ENCODE measurements at regions not wholly inside any gene's neighbourhood (a gene's known extent, or its start where the extent isn't known, plus 50 kb on each side); places are given as distances from the start of the nearest gene placed in this dataset.
A peak's percentile ranks its signal among the peaks of the same experiment; 100 is the strongest.
"Not testable (repeated sequence)": the region's sequence is repeated elsewhere in the genome, so short reads cannot be mapped to it uniquely, and the experiment has no call there.

- in situ Hi-C loops (cut with MboI) (no loop called here), intact Hi-C loops (cut with micrococcal nuclease; ENCODE audit: unreplicated experiment) (no loop called here)
- H3K4me3 ChIP-seq = no peak overlapping the region
- H2AFZ ChIP-seq (ENCODE audit: control insufficient read depth, low read depth, low read length) = no peak overlapping the region
- no peak overlapping the region for H3K27ac ChIP-seq (ENCODE audit: control insufficient read depth, insufficient read depth)
- POLR2A ChIA-PET = no interaction called here
- CTCF ChIA-PET = no interaction called here
- SMC1A ChIA-PET (ENCODE audit: uncharacterized antibody, unreplicated experiment) = no interaction called here
- TF ChIP-seq WRNIP1 (IDR thresholded peaks at IDR 0.05; ENCODE audit: borderline replicate concordance, low read depth, low read length) (no peak), MEF2B (IDR thresholded peaks at IDR 0.05; ENCODE audit: partially characterized antibody, poor library complexity, severe bottlenecking) (no peak), HDGF (IDR thresholded peaks at IDR 0.05) (no peak), RBBP5 (conservative IDR thresholded peaks at IDR 0.05) (no peak), TAF1 (IDR thresholded peaks at IDR 0.05; ENCODE audit: borderline replicate concordance, low read depth, low read length) (no peak), CEBPB (IDR thresholded peaks at IDR 0.05; ENCODE audit: borderline replicate concordance in 1 of 2, low read depth in 2 of 2, low read length in 2 of 2) (no peak)
- no peaks in the 10 kb centered on the region for H4K20me1 ChIP-seq (ENCODE audit: control insufficient read depth, insufficient read depth)
- no peak for DNase-seq (ENCODE audit: low read depth, low spot score)
- H3K4me1 ChIP-seq (ENCODE audit: control insufficient read depth, insufficient read depth, low read length) = no peaks in the 10 kb centered on the region
- RAD21 ChIA-PET (ENCODE audit: unreplicated experiment) = no interaction called here
- H3K79me2 ChIP-seq (ENCODE audit: control insufficient read depth, insufficient read depth, low read length) = no peaks in the 10 kb centered on the region
- H3K9ac ChIP-seq (ENCODE audit: control insufficient read depth, insufficient read depth, low read length) = no peak overlapping the region
- no peak for FAIRE-seq
- ATAC-seq = peak; percentile 67
- no peaks in the 10 kb centered on the region for H3K9me3 ChIP-seq (replicated peaks; ENCODE audit: control insufficient read depth, insufficient read depth, low read length)
- no peaks in the 10 kb centered on the region for H3K36me3 ChIP-seq (ENCODE audit: control insufficient read depth in 2 of 2, insufficient read depth in 2 of 2, low read length in 1 of 2)
- H3K27me3 ChIP-seq (replicated peaks in 1 of 2; ENCODE audit: control insufficient read depth in 2 of 2, insufficient read depth in 2 of 2, low read length in 1 of 2) = no peaks in the 10 kb centered on the region
- BruUV-seq (replicated peaks) = no TSS peak
- H3K4me2 ChIP-seq (ENCODE audit: control insufficient read depth, insufficient read depth) = no peak overlapping the region
- WGBS (ENCODE audit: insufficient coverage, insufficient replicate concordance, low lambda C conversion rate, missing lambda C conversion rate) = 41% methylated on average over 8 of the region's 8 CpGs
Measured at GRCh38 chr9:30065888-30066287, 2318.6 kb upstream of the ACO1 start.

- H3K27me3 ChIP-seq (replicated peaks in 1 of 2; ENCODE audit: control insufficient read depth in 2 of 2, insufficient read depth in 2 of 2, low read length in 1 of 2); H3K27ac ChIP-seq (ENCODE audit: control insufficient read depth, insufficient read depth); H3K9ac ChIP-seq (ENCODE audit: control insufficient read depth, insufficient read depth, low read length); BruUV-seq (replicated peaks); POLR2A ChIA-PET; H3K36me3 ChIP-seq (ENCODE audit: control insufficient read depth in 2 of 2, insufficient read depth in 2 of 2, low read length in 1 of 2); DNase-seq (ENCODE audit: low read depth, low spot score); H4K20me1 ChIP-seq (ENCODE audit: control insufficient read depth, insufficient read depth); FAIRE-seq; SMC1A ChIA-PET (ENCODE audit: uncharacterized antibody, unreplicated experiment); in situ Hi-C loops (cut with MboI); ATAC-seq; H3K4me3 ChIP-seq; H3K4me1 ChIP-seq (ENCODE audit: control insufficient read depth, insufficient read depth, low read length); H3K4me2 ChIP-seq (ENCODE audit: control insufficient read depth, insufficient read depth); H3K9me3 ChIP-seq (replicated peaks; ENCODE audit: control insufficient read depth, insufficient read depth, low read length); RAD21 ChIA-PET (ENCODE audit: unreplicated experiment); H2AFZ ChIP-seq (ENCODE audit: control insufficient read depth, low read depth, low read length); intact Hi-C loops (cut with micrococcal nuclease; ENCODE audit: unreplicated experiment); H3K79me2 ChIP-seq (ENCODE audit: control insufficient read depth, insufficient read depth, low read length); CTCF ChIA-PET: not testable (repeated sequence)
- 78% methylated on average over 3 of the region's 3 CpGs for WGBS (ENCODE audit: insufficient coverage, insufficient replicate concordance, low lambda C conversion rate, missing lambda C conversion rate)
Measured at GRCh38 chr9:30069236-30069635, 2315.2 kb upstream of the ACO1 start.
